IMR-90 (cell line): ENCODE measurements at regions not wholly inside any gene's neighbourhood (a gene's known extent, or its start where the extent isn't known, plus 50 kb on each side); places are given as distances from the start of the nearest gene placed in this dataset.
A peak's percentile ranks its signal among the peaks of the same experiment; 100 is the strongest.

Experiments
- ATAC-seq: fragments of 200-7000 bp; cut with Tn5 transposase; 2 replicates; pipeline ENCODE4 v1.9.1; 2020; ENCODE audit warnings: low read depth, mild to moderate bottlenecking, moderate library complexity
- BruUV-seq: library from RNA; stranded (reverse); fragments of 400-500 nt; replicated peaks from 2 replicates; lab custom pipeline; 2021; lab: Mats Ljungman, UMichigan
- CTCF ChIA-PET: fragments of 300-600 bp; formaldehyde crosslinking; extraction: SDS; loops from one replicate; lab custom pipeline; 2021; ENCODE audit warnings: antibody characterized with exemption; lab: Yijun Ruan, JAX
- POLR2A ChIA-PET: fragments of 300-600 bp; sonication (Branson Sonifier 250); formaldehyde crosslinking; loops from one replicate; lab custom pipeline; 2022; ENCODE audit warnings: antibody characterized with exemption; ENCODE audit not compliant: unreplicated experiment; lab: Charles Lee
- DNase-seq: peaks from one replicate; pipeline ENCODE4 v3.0.0; 2013
- H2AFZ ChIP-seq: replicated peaks from 2 replicates; pipeline ENCODE3; 2013; ENCODE audit warnings: low read length, mild to moderate bottlenecking; ENCODE audit not compliant: poor library complexity
- H2AK5ac ChIP-seq: 2 replicates; pipeline ENCODE4 v1.6.1; 2013; ENCODE audit warnings: low read depth, low read length, inconsistent platforms
- H2AK9ac ChIP-seq: replicated peaks from 2 replicates; pipeline ENCODE3; 2013; ENCODE audit warnings: mild to moderate bottlenecking, low read depth, low read length, moderate library complexity; ENCODE audit not compliant: poor library complexity
- H2BK120ac ChIP-seq: 2 replicates; pipeline ENCODE4 v1.6.1; 2013; ENCODE audit warnings: low read depth, low read length, inconsistent platforms
- H2BK15ac ChIP-seq: 3 replicates; pipeline ENCODE4 v1.6.1; 2013; ENCODE audit warnings: low read depth, low read length, inconsistent platforms
- H2BK20ac ChIP-seq: 2 replicates; pipeline ENCODE4 v1.6.1; 2013; ENCODE audit warnings: low read depth, mild to moderate bottlenecking, inconsistent platforms, low read length, moderate library complexity
- H2BK5ac ChIP-seq: 2 replicates; pipeline ENCODE4 v1.6.1; 2013; ENCODE audit warnings: mild to moderate bottlenecking, low read depth, low read length, inconsistent platforms; ENCODE audit not compliant: poor library complexity, severe bottlenecking
- H3K14ac ChIP-seq: replicated peaks from 2 replicates; pipeline ENCODE4 v1.6.1; 2013; ENCODE audit warnings: low read depth, low read length, inconsistent platforms
- H3K18ac ChIP-seq: 2 replicates; pipeline ENCODE4 v1.6.1; 2013; ENCODE audit warnings: low read depth, low read length, control low read depth
- H3K23ac ChIP-seq: 2 replicates; pipeline ENCODE4 v1.6.1; 2013; ENCODE audit warnings: low read depth, low read length, inconsistent platforms
- H3K27ac ChIP-seq: 2 replicates; pipeline ENCODE4 v1.5.1; 2013; ENCODE audit warnings: mild to moderate bottlenecking, control low read depth, low read length; ENCODE audit not compliant: insufficient read depth
- H3K27me3 ChIP-seq: 2 replicates; pipeline ENCODE4 v1.6.1; 2013; ENCODE audit warnings: low read length; ENCODE audit not compliant: control insufficient read depth, insufficient read depth
- H3K36me3 ChIP-seq: 2 replicates; pipeline ENCODE4 v1.6.1; 2013; ENCODE audit warnings: low read length, mixed read lengths; ENCODE audit not compliant: control insufficient read depth, insufficient read depth
- H3K4ac ChIP-seq: 2 replicates; pipeline ENCODE4 v1.6.1; 2013; ENCODE audit warnings: low read depth, low read length, inconsistent platforms
- H3K4me1 ChIP-seq: 2 replicates; pipeline ENCODE4 v1.6.1; 2013; ENCODE audit warnings: low read length, mixed read lengths; ENCODE audit not compliant: control insufficient read depth, insufficient read depth
- H3K4me2 ChIP-seq: 2 replicates; pipeline ENCODE4 v1.6.1; 2013; ENCODE audit warnings: low read depth, mild to moderate bottlenecking, control low read depth, low read length, moderate library complexity
- H3K4me3 ChIP-seq: 2 replicates; pipeline ENCODE4 v1.5.1; 2013; ENCODE audit warnings: low read depth, mild to moderate bottlenecking, control low read depth, low read length, moderate library complexity; ENCODE audit not compliant: insufficient read depth
- H3K56ac ChIP-seq: 2 replicates; pipeline ENCODE4 v1.6.1; 2013; ENCODE audit warnings: low read length, inconsistent platforms; ENCODE audit not compliant: insufficient read depth; ENCODE audit errors: extremely low read depth
- H3K79me1 ChIP-seq, 2 experiments: 2 replicates each; pipeline ENCODE4 v1.6.1; 2013; ENCODE audit warnings: low read length in 2 of 2, inconsistent platforms in 1 of 2, low read depth in 1 of 2
- H3K9ac ChIP-seq: 2 replicates; pipeline ENCODE4 v1.6.1; 2013; ENCODE audit warnings: low read depth, low read length, control low read depth
- H3K9me1 ChIP-seq: 2 replicates; pipeline ENCODE4 v1.6.1; 2013; ENCODE audit warnings: low read length, inconsistent platforms; ENCODE audit not compliant: insufficient read depth
- H3K9me3 ChIP-seq: 2 replicates; pipeline ENCODE4 v1.6.1; 2013; ENCODE audit warnings: low read length; ENCODE audit not compliant: control insufficient read depth, insufficient read depth
- H4K20me1 ChIP-seq: 2 replicates; pipeline ENCODE4 v1.6.1; 2013; ENCODE audit warnings: low read length, inconsistent platforms; ENCODE audit not compliant: insufficient read depth
- H4K5ac ChIP-seq: 2 replicates; pipeline ENCODE4 v1.6.1; 2013; ENCODE audit warnings: mild to moderate bottlenecking, low read depth, low read length, control low read depth
- H4K8ac ChIP-seq, 2 experiments: 2 replicates each; pipeline ENCODE4 v1.6.1; 2013; ENCODE audit warnings: low read depth in 2 of 2, low read length in 2 of 2, control low read depth in 1 of 2, inconsistent platforms in 1 of 2
- H4K91ac ChIP-seq: 2 replicates; pipeline ENCODE4 v1.6.1; 2013; ENCODE audit warnings: low read depth, low read length, inconsistent platforms; ENCODE audit not compliant: insufficient read depth
- CEBPB ChIP-seq: IDR thresholded peaks from 2 replicates; pipeline ENCODE4 v1.6.1; 2012; ENCODE audit warnings: low read depth, low read length, improper control_type of control experiment
- CHD1 ChIP-seq: IDR thresholded peaks from 2 replicates; pipeline ENCODE4 v1.6.1; 2012; ENCODE audit warnings: low read depth, low read length, improper control_type of control experiment
- POLR2A ChIP-seq: IDR thresholded peaks from 2 replicates; pipeline ENCODE4 v1.6.1; 2012; ENCODE audit warnings: mild to moderate bottlenecking, low read depth, low read length
- RCOR1 ChIP-seq: IDR thresholded peaks from 2 replicates; pipeline ENCODE4 v1.6.1; 2012; ENCODE audit warnings: mild to moderate bottlenecking, low read length, improper control_type of control experiment; ENCODE audit not compliant: insufficient replicate concordance
- RFX5 ChIP-seq: IDR thresholded peaks from 2 replicates; pipeline ENCODE4 v1.8.0; 2012; ENCODE audit warnings: low read depth, mild to moderate bottlenecking, low read length, moderate library complexity
- SMC3 ChIP-seq: fragments of 150-350 bp; IDR thresholded peaks from 2 replicates; pipeline ENCODE4 v1.6.1; 2016; ENCODE audit warnings: low read depth, mild to moderate bottlenecking, antibody characterized with exemption, low read length, moderate library complexity
- dilution Hi-C: fragments of 300-500 bp; cut with HindIII; formaldehyde crosslinking; loops from one replicate; pipeline ENCODE4 v1.14.3; 2018; ENCODE audit warnings: low sequenced_read_pairs; ENCODE audit not compliant: unreplicated experiment
- in situ Hi-C: fragments of 300-500 bp; cut with MboI; formaldehyde crosslinking; loops from 3 replicates; pipeline ENCODE4 v1.14.3; 2019; ENCODE audit warnings: low sequenced_read_pairs, inconsistent platforms, mixed read lengths
- intact Hi-C: fragments of 100-400 bp; cut with micrococcal nuclease; formaldehyde crosslinking; loops from 2 replicates; pipeline ENCODE4 v1.10.0; 2022
- TF ChIP-seq, protein P1 (sequence below): fragments of 150-350 bp; IDR thresholded peaks from 2 replicates; pipeline ENCODE4 v1.6.1; 2016; ENCODE audit warnings: low read depth, mild to moderate bottlenecking, low read length, moderate library complexity, borderline replicate concordance

DNA sequence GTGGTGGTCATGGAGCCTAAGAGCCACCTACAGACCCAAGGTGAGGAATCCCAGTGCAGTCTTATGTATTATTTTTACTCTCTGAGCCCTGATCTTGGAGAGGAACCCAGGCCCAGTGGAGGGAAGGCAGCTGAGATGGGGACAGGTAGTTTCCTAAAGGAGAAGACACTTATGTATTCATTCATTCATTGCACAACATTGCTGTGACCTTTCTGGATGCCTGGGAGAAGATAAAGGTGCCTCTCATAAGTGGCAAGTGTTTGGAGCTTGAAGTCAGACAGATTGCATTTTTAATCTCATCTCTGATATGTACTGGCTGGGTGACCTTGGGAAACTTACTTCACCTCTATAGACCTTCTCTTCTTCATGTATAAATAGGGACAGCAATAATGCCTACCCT lies 111.1 kb downstream of the CEBPB start:
- Histone ChIP-seq H2BK5ac (no peak overlapping the region), H3K4me3 (no peak overlapping the region), H3K9me3 (no peaks in the 10 kb centered on the region), H3K14ac (0 out of 2 replicates have a peak overlapping the region, but pooled peaks have one; percentile 30), H3K23ac (0 out of 2 replicates have a peak overlapping the region, but pooled peaks have one; percentile 24), H2AK9ac (no peak overlapping the region), H2BK120ac (no peak overlapping the region), H3K36me3 (no peaks in the 10 kb centered on the region), H3K4me1 (peaks cover 40% of the 10 kb centered on the region), H3K27ac (no peak overlapping the region), H4K20me1 (no peaks in the 10 kb centered on the region), H2AK5ac (peak overlapping the region; percentile 25; the same call in 1 of the 2 replicates), H3K27me3 (no peaks in the 10 kb centered on the region), H3K4ac (peak overlapping the region; percentile 67), H2BK20ac (peak overlapping the region; percentile 57; the same call in 1 of the 2 replicates), H4K5ac (no peak overlapping the region), H2AFZ (no peak overlapping the region), H2BK15ac (no peak overlapping the region), H4K91ac (peak overlapping the region; percentile 84; the same call in 1 of the 2 replicates), H3K4me2 (no peak overlapping the region), H3K9me1 (peaks cover 16% of the 10 kb centered on the region), H3K18ac (no peak overlapping the region; the same call in 1 of the 2 replicates), H3K56ac (no peak overlapping the region), H3K9ac (no peak overlapping the region), H4K8ac (no peak overlapping the region; a peak in 1 of 4 replicates), H3K79me1 (peaks cover 0 to 26% of the 10 kb centered on the region in 2 experiments; a peak in 2 of 4 replicates)
- dilution Hi-C loops = no loop called here
- TF ChIP-seq SMC3 (no peak), POLR2A (no peak), CEBPB (0 out of 2 replicates have a peak, but pooled peaks have one; percentile 16), CHD1 (no peak), RCOR1 (no peak), RFX5 (no peak)
- TF ChIP-seq, protein P1, sequence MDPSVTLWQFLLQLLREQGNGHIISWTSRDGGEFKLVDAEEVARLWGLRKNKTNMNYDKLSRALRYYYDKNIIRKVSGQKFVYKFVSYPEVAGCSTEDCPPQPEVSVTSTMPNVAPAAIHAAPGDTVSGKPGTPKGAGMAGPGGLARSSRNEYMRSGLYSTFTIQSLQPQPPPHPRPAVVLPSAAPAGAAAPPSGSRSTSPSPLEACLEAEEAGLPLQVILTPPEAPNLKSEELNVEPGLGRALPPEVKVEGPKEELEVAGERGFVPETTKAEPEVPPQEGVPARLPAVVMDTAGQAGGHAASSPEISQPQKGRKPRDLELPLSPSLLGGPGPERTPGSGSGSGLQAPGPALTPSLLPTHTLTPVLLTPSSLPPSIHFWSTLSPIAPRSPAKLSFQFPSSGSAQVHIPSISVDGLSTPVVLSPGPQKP = no peak
- DNase-seq = no peak
- in situ Hi-C loops = no loop called here
- BruUV-seq = no TSS peak
- CTCF ChIA-PET = interaction anchor here (0.6 kb wide), 1 partner anchor 71 kb away, joined by 3 read pairs; no protein-coding TSS in a partner anchor
- ATAC-seq = no peak
- POLR2A ChIA-PET = no interaction called here
- intact Hi-C loops = no loop called here
